HCT116 (cell line): ENCODE measurements at regions not wholly inside any gene's neighbourhood (a gene's known extent, or its start where the extent isn't known, plus 50 kb on each side); places are given as distances from the start of the nearest gene placed in this dataset.

Experiments used
- ATAC-seq: fragments of 200-7000 bp; cut with Tn5 transposase; 2 replicates; pipeline ENCODE4 v1.9.1; 2020; ENCODE audit warnings: mild to moderate bottlenecking, moderate library complexity
- BruUV-seq: library from RNA; stranded (reverse); fragments of 400-500 nt; replicated peaks from 2 replicates; lab custom pipeline; 2021; lab: Mats Ljungman, UMichigan
- CTCF ChIA-PET: fragments of 300-600 bp; sonication (Branson Sonifier 250); formaldehyde crosslinking; loops from one replicate; lab custom pipeline; 2021; ENCODE audit warnings: antibody characterized with exemption; lab: Charles Lee
- POLR2A ChIA-PET: fragments of 300-600, 350-600 bp; sonication (Branson Sonifier 250); formaldehyde crosslinking; loops from one replicate; lab custom pipeline; 2021; ENCODE audit warnings: antibody characterized with exemption; lab: Charles Lee
- RAD21 ChIA-PET, 2 experiments: fragments of 300-600 bp; sonication (Branson Sonifier 250); formaldehyde crosslinking; loops; one replicate each; lab custom pipeline; 2023; ENCODE audit warnings: low total read pairs in 2 of 2; ENCODE audit not compliant: uncharacterized antibody in 2 of 2, unreplicated experiment in 2 of 2, low non-redundant PET in 1 of 2; lab: Charles Lee
- DNase-seq: peaks from one replicate; pipeline ENCODE4 v3.0.0-alpha.2; 2010; ENCODE audit warnings: low read depth, low spot score
- H2AFZ ChIP-seq: fragments of 200-600 bp; shearing (Covaris generic), sonication (generic); 2 replicates; pipeline ENCODE4 v1.6.1; 2017; ENCODE audit warnings: low read depth, mixed run types, mixed read lengths, antibody characterized with exemption, low read length; ENCODE audit not compliant: poor library complexity, severe bottlenecking
- H3K27ac ChIP-seq: 2 replicates; pipeline ENCODE4 v1.5.1; 2012; ENCODE audit warnings: low read depth, low read length
- H3K27me3 ChIP-seq: fragments of 200-600 bp; sonication (generic); 2 replicates; pipeline ENCODE4 v1.6.1; 2016; ENCODE audit warnings: mixed run types, low read length, mixed read lengths; ENCODE audit not compliant: insufficient read depth
- H3K36me3 ChIP-seq, 2 experiments: fragments of 200-500 bp in 1 of 2; fragments of 200-600 bp in 1 of 2; sonication (Bioruptor generic) in 1 of 2; sonication (generic) in 1 of 2; 2 replicates each; pipeline versions ENCODE4 v1.5.1 to v1.6.1; 2014 to 2016; ENCODE audit warnings: low read length in 2 of 2, inconsistent platforms in 1 of 2, mixed read lengths in 1 of 2, mixed run types in 1 of 2; ENCODE audit not compliant: insufficient read depth in 2 of 2, control insufficient read depth in 1 of 2
- H3K4me1 ChIP-seq, 2 experiments: fragments of 200-600 bp in 1 of 2; sonication (generic) in 1 of 2; 2 replicates each; pipeline versions ENCODE4 v1.5.1 to v1.6.1; 2012 to 2017; ENCODE audit warnings: low read length in 2 of 2, inconsistent platforms in 1 of 2, mild to moderate bottlenecking in 1 of 2, mixed read lengths in 1 of 2, mixed run types in 1 of 2, moderate library complexity in 1 of 2; ENCODE audit not compliant: insufficient read depth in 2 of 2, control insufficient read depth in 1 of 2
- H3K4me2 ChIP-seq: fragments of 200-600 bp; sonication (generic); 2 replicates; pipeline ENCODE4 v1.6.1; 2017; ENCODE audit warnings: mixed run types, low read length, mixed read lengths
- H3K4me3 ChIP-seq, 2 experiments: fragments of 200-600 bp in 1 of 2; sonication (generic) in 1 of 2; replicated peaks in 1 of 2; 2 replicates each; pipeline ENCODE4 v1.5.1; 2011 to 2016; ENCODE audit warnings: low read length in 2 of 2, control low read depth in 1 of 2, low read depth in 1 of 2, mild to moderate bottlenecking in 1 of 2, mixed read lengths in 1 of 2, mixed run types in 1 of 2
- H3K79me2 ChIP-seq: fragments of 200-600 bp; sonication (generic); 2 replicates; pipeline ENCODE4 v1.6.1; 2017; ENCODE audit warnings: mild to moderate bottlenecking, mixed run types, low read length, moderate library complexity, mixed read lengths; ENCODE audit not compliant: insufficient read depth
- H3K9ac ChIP-seq: fragments of 200-600 bp; sonication (generic); 2 replicates; pipeline ENCODE4 v1.6.1; 2016; ENCODE audit warnings: low read length, mixed read lengths
- H3K9me2 ChIP-seq: fragments of 200-600 bp; sonication (generic), shearing (Covaris generic); 2 replicates; pipeline ENCODE4 v1.6.1; 2017; ENCODE audit warnings: mixed run types, mild to moderate bottlenecking, moderate library complexity; ENCODE audit not compliant: insufficient read depth
- H3K9me3 ChIP-seq, 2 experiments: fragments of 200-500 bp in 1 of 2; fragments of 200-600 bp in 1 of 2; sonication (Bioruptor generic) in 1 of 2; sonication (generic) in 1 of 2; 2 replicates each; pipeline ENCODE4 v1.6.1; 2014 to 2017; ENCODE audit warnings: low read length in 2 of 2, mixed read lengths in 2 of 2, inconsistent platforms in 1 of 2, low read depth in 1 of 2, mild to moderate bottlenecking in 1 of 2, mixed run types in 1 of 2, moderate library complexity in 1 of 2; ENCODE audit not compliant: control insufficient read depth in 1 of 2, insufficient read depth in 1 of 2
- H4K20me1 ChIP-seq: fragments of 200-600 bp; sonication (generic), shearing (Covaris generic); 2 replicates; pipeline ENCODE4 v1.6.1; 2017; ENCODE audit warnings: mixed run types, mild to moderate bottlenecking, moderate library complexity; ENCODE audit not compliant: insufficient read depth
- CTCF ChIP-seq, 3 experiments: fragments of 200-600 bp in 1 of 3; sonication (generic) in 1 of 3; IDR thresholded peaks in 2 of 3; conservative IDR thresholded peaks in 1 of 3; 2 replicates each; pipeline ENCODE4 v1.5.1; 2012 to 2017; ENCODE audit warnings: low read depth in 2 of 3, low read length in 2 of 3, antibody characterized with exemption in 1 of 3, borderline replicate concordance in 1 of 3, control low read depth in 1 of 3, mild to moderate bottlenecking in 1 of 3, mixed read lengths in 1 of 3, mixed run types in 1 of 3, moderate library complexity in 1 of 3; ENCODE audit not compliant: insufficient read depth in 1 of 3
- ELF1 ChIP-seq: IDR thresholded peaks from 2 replicates; pipeline ENCODE4 v1.6.1; 2012; ENCODE audit warnings: low read depth, borderline replicate concordance
- SIN3A ChIP-seq: IDR thresholded peaks from 2 replicates; pipeline ENCODE4 v1.6.1; 2012; ENCODE audit warnings: low read depth
- TCF7L2 ChIP-seq: IDR thresholded peaks from 2 replicates; pipeline ENCODE4 v1.7.0; 2011; ENCODE audit warnings: borderline replicate concordance, inconsistent platforms; ENCODE audit not compliant: insufficient read depth, insufficient read length; ENCODE audit errors: extremely low read depth
- ZBTB33 ChIP-seq: IDR thresholded peaks from 2 replicates; pipeline ENCODE4 v1.6.1; 2011; ENCODE audit warnings: mild to moderate bottlenecking, low read length, moderate library complexity; ENCODE audit not compliant: insufficient replicate concordance; ENCODE audit errors: extremely low read depth
- intact Hi-C: fragments of 100-400 bp; cut with micrococcal nuclease; formaldehyde crosslinking; loops from 2 replicates; pipeline ENCODE4 v1.10.0; 2022

GRCh38 chr13:70714993-70715392 lies 606.7 kb upstream of the KLHL1 start:
- Histone ChIP-seq H3K4me3 (no peak overlapping the region), H3K27me3 (no peaks in the 10 kb centered on the region), H3K9me3 (no peaks in the 10 kb centered on the region; a peak in 1 of 4 replicates), H3K27ac (no peak overlapping the region), H2AFZ (no peak overlapping the region), H3K4me2 (no peak overlapping the region), H3K79me2 (no peaks in the 10 kb centered on the region), H3K9me2 (no peaks in the 10 kb centered on the region), H4K20me1 (no peaks in the 10 kb centered on the region), H3K36me3 (no peaks in the 10 kb centered on the region), H3K9ac (no peak overlapping the region), H3K4me1 (no peaks in the 10 kb centered on the region)
- ChIA-PET POLR2A (no interaction called here), RAD21 (no interaction called here), CTCF (no interaction called here)
- TF ChIP-seq ELF1 (no peak), CTCF (IDR thresholded peaks at IDR 0.05 in 2 of 3, conservative IDR thresholded peaks at IDR 0.05 in 1 of 3; ENCODE audit: borderline replicate concordance in 1 of 3, insufficient read depth in 1 of 3, low read depth in 2 of 3, low read length in 2 of 3) (peak in 1 of 3 experiments; percentile 20; a peak in 1 of 6 replicates), ZBTB33 (no peak)
- ATAC-seq (no peak), DNase-seq (no peak)
- intact Hi-C loops: loop anchor here (10.0 kb wide), 1 partner anchor 60 kb away; no protein-coding TSS in a partner anchor
- no TSS peak for BruUV-seq

- ChIA-PET CTCF (no interaction called here), POLR2A (no interaction called here), RAD21 (no interaction called here)
- H4K20me1 ChIP-seq: no peaks in the 10 kb centered on the region
- H3K36me3 ChIP-seq: no peaks in the 10 kb centered on the region
- DNase-seq (no peak), ATAC-seq (no peak)
- no peak overlapping the region for H3K4me3 ChIP-seq
- H3K79me2 ChIP-seq: no peaks in the 10 kb centered on the region
- H3K4me1 ChIP-seq: no peaks in the 10 kb centered on the region
- H3K27me3 ChIP-seq: no peaks in the 10 kb centered on the region
- no peak for TF ChIP-seq CTCF (IDR thresholded peaks at IDR 0.05 in 2 of 3, conservative IDR thresholded peaks at IDR 0.05 in 1 of 3; ENCODE audit: borderline replicate concordance in 1 of 3, insufficient read depth in 1 of 3, low read depth in 2 of 3, low read length in 2 of 3)
- TF ChIP-seq TCF7L2: no peak
- TF ChIP-seq SIN3A: no peak
- no peak overlapping the region for H3K27ac ChIP-seq
- BruUV-seq: no TSS peak
- no peaks in the 10 kb centered on the region for H3K9me2 ChIP-seq
- no peak overlapping the region for H3K9ac ChIP-seq
- no peak overlapping the region for H2AFZ ChIP-seq
- no peaks in the 10 kb centered on the region; a peak in 1 of 4 replicates for H3K9me3 ChIP-seq
- no peak overlapping the region for H3K4me2 ChIP-seq
- intact Hi-C loops: no loop called here
Observed at GRCh38 chr13:70708775-70709174, 600.5 kb upstream of the KLHL1 start.
